Hindlimb muscle (tissue), 1 donor: ENCODE measurements at regions not wholly inside any gene's neighbourhood (a gene's known extent, or its start where the extent isn't known, plus 50 kb on each side); places are given as distances from the start of the nearest gene placed in this dataset.
"Not testable (repeated sequence)": the region's sequence is repeated elsewhere in the genome, so short reads cannot be mapped to it uniquely, and the experiment has no call there.

Source experiments
- DNase-seq: peaks from one replicate; pipeline ENCODE4 v3.0.0-alpha.2; 2013

- DNase-seq = no peak
Observed at GRCh38 chr4:120005527-120005926, 61.1 kb downstream of the MAD2L1 start.

- DNase-seq = no peak
Observed at GRCh38 chr4:120005076-120005475, 61.6 kb downstream of the MAD2L1 start.

- DNase-seq = no peak
Observed at GRCh38 chr4:120004054-120004453, 62.6 kb downstream of the MAD2L1 start.

GRCh38 chr4:120003193-120003592 lies 63.5 kb downstream of the MAD2L1 start:
- no peak for DNase-seq

GRCh38 chr4:120001850-120002249 lies 64.8 kb downstream of the MAD2L1 start:
- DNase-seq = no peak

- no peak for DNase-seq
Observed at GRCh38 chr4:120000591-120001296, 65.9 kb downstream of the MAD2L1 start.

- not testable (repeated sequence) for DNase-seq
Observed at GRCh38 chr4:119996024-119996423, 70.6 kb downstream of the MAD2L1 start.

- DNase-seq = peak; percentile 66
Observed at GRCh38 chr4:119984996-119985395, 81.7 kb downstream of the MAD2L1 start.

- no peak for DNase-seq
Observed at GRCh38 chr4:119982756-119983155, 83.9 kb downstream of the MAD2L1 start.

GRCh38 chr4:119980456-119980855 lies 86.2 kb downstream of the MAD2L1 start:
- no peak for DNase-seq

GRCh38 chr4:119977076-119977940 lies 89.3 kb downstream of the MAD2L1 start:
- no peak for DNase-seq

GRCh38 chr4:119971431-119972084 lies 95.1 kb downstream of the MAD2L1 start:
- DNase-seq = no peak

- DNase-seq = no peak
Observed at GRCh38 chr4:119962631-119963030, 104.0 kb downstream of the MAD2L1 start.

GRCh38 chr4:119958983-119959382 lies 107.7 kb downstream of the MAD2L1 start:
- no peak for DNase-seq

GRCh38 chr4:119955256-119955655 lies 111.4 kb downstream of the MAD2L1 start:
- no peak for DNase-seq

- not testable (repeated sequence) for DNase-seq
Observed at GRCh38 chr4:119954487-119954886, 112.2 kb downstream of the MAD2L1 start.

- no peak for DNase-seq
Observed at GRCh38 chr4:119946359-119946758, 120.3 kb downstream of the MAD2L1 start.

GRCh38 chr4:119942806-119943205 lies 123.8 kb downstream of the MAD2L1 start:
- no peak for DNase-seq

- no peak for DNase-seq
Observed at GRCh38 chr4:119940557-119940956, 126.1 kb downstream of the MAD2L1 start.

GRCh38 chr4:119939071-119939995 lies 127.3 kb downstream of the MAD2L1 start:
- no peak for DNase-seq

GRCh38 chr4:119937746-119938145 lies 128.9 kb downstream of the MAD2L1 start:
- DNase-seq = no peak

GRCh38 chr4:119933606-119934005 lies 133.0 kb downstream of the MAD2L1 start:
- DNase-seq = no peak
